Common myeloid progenitor, CD34-positive (primary cell): ENCODE measurements at regions not wholly inside any gene's neighbourhood (a gene's known extent, or its start where the extent isn't known, plus 50 kb on each side); places are given as distances from the start of the nearest gene placed in this dataset.

Experiments
- CTCF ChIA-PET: fragments of 350-600 bp; sonication (Branson Sonifier 250); formaldehyde crosslinking; loops from one replicate; lab custom pipeline; 2021; ENCODE audit warnings: antibody characterized with exemption; lab: Charles Lee
- POLR2A ChIA-PET: fragments of 350-600 bp; sonication (Branson Sonifier 250); formaldehyde crosslinking; loops from one replicate; lab custom pipeline; 2021; ENCODE audit warnings: antibody characterized with exemption; lab: Charles Lee
- DNase-seq, 3 donors: peaks; one replicate each; pipeline versions ENCODE4 v3.0.0 to v3.0.0-alpha.2; 2013
- H3K27ac ChIP-seq, 2 experiments: 1 replicate in 1 of 2; 2 replicates in 1 of 2; pipeline ENCODE4 v1.7.0; 2013; ENCODE audit warnings: inconsistent platforms in 2 of 2, low read length in 2 of 2, mild to moderate bottlenecking in 2 of 2, low read depth in 1 of 2, moderate library complexity in 1 of 2; ENCODE audit not compliant: severe bottlenecking in 2 of 2, insufficient read depth in 1 of 2, poor library complexity in 1 of 2
- H3K27me3 ChIP-seq, 5 experiments: replicated peaks in 2 of 5; 1 replicate in 3 of 5; 2 replicates in 2 of 5; pipeline versions ENCODE4 v1.6.1 to v1.7.0; 2013; ENCODE audit warnings: low read length in 4 of 5, mild to moderate bottlenecking in 2 of 5, moderate library complexity in 2 of 5, inconsistent platforms in 1 of 5; ENCODE audit not compliant: insufficient read depth in 5 of 5, control insufficient read depth in 4 of 5
- H3K36me3 ChIP-seq, 4 experiments: 1 replicate in 2 of 4; 2 replicates in 2 of 4; pipeline versions ENCODE4 v1.6.1 to v1.7.0; 2013; ENCODE audit warnings: low read length in 3 of 4, control low read depth in 1 of 4, mild to moderate bottlenecking in 1 of 4; ENCODE audit not compliant: control insufficient read depth in 4 of 4, insufficient read depth in 4 of 4
- H3K4me1 ChIP-seq, 4 experiments: 1 replicate in 3 of 4; 2 replicates in 1 of 4; pipeline versions ENCODE4 v1.6.1 to v1.7.1; 2013; ENCODE audit warnings: low read length in 3 of 4, mild to moderate bottlenecking in 3 of 4, control low read depth in 1 of 4, inconsistent platforms in 1 of 4, moderate library complexity in 1 of 4; ENCODE audit not compliant: control insufficient read depth in 4 of 4, insufficient read depth in 4 of 4; ENCODE audit errors: control extremely low read depth in 1 of 4
- H3K4me3 ChIP-seq, 7 experiments: 1 replicate in 4 of 7; 2 replicates in 3 of 7; pipeline versions ENCODE4 v1.5.1 to v1.7.0; 2013; ENCODE audit warnings: mild to moderate bottlenecking in 7 of 7, low read length in 6 of 7, moderate library complexity in 6 of 7, inconsistent platforms in 2 of 7, low read depth in 2 of 7, control low read depth in 1 of 7; ENCODE audit not compliant: insufficient read depth in 4 of 7, control insufficient read depth in 1 of 7; ENCODE audit errors: extremely low read depth in 1 of 7
- H3K9me3 ChIP-seq, 5 experiments: 1 replicate in 4 of 5; 2 replicates in 1 of 5; pipeline versions ENCODE4 v1.6.1 to v1.7.1; 2013; ENCODE audit warnings: low read length in 4 of 5, mild to moderate bottlenecking in 2 of 5, inconsistent platforms in 1 of 5, low read depth in 1 of 5, moderate library complexity in 1 of 5; ENCODE audit not compliant: control insufficient read depth in 4 of 5, insufficient read depth in 2 of 5; ENCODE audit errors: control extremely low read depth in 1 of 5
- WGBS: methylation state at CpG from one replicate; pipeline ENCODE4 v1.1.5; 2013; ENCODE audit not compliant: insufficient coverage; 5-methylcytosine and 5-hydroxymethylcytosine counted together

GRCh38 chr21:22556829-22557228 lies 1558.6 kb downstream of the NCAM2 start:
- H3K36me3 ChIP-seq: no peaks in the 10 kb centered on the region
- POLR2A ChIA-PET: no interaction called here
- H3K27ac ChIP-seq: no peak overlapping the region
- CTCF ChIA-PET: no interaction called here
- H3K4me1 ChIP-seq: no peaks in the 10 kb centered on the region
- DNase-seq: no peak
- H3K4me3 ChIP-seq: no peak overlapping the region
- H3K9me3 ChIP-seq: peaks cover 0 to 3% (median 0%) of the 10 kb centered on the region in 5 experiments
- H3K27me3 ChIP-seq: no peaks in the 10 kb centered on the region

DNA sequence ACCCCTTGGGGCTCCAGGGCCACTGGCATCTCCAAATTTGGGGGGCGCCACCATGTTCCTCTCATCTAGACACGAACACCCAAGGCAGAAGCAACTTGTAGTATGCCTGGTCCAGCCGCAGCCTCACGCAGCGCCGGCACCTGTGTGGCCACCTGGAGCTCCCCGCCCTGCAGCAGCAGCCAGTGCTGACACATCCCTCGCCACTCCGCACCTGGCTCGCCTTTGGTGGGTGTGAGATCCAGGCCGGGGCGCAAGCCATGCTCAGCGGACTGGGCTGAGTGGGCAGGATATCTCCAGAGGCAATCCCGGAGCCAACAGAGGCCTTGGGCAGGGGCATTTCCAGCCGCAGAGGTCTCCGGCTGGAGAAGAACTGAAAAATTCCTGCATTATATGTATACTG lies 1563.7 kb downstream of the NCAM2 start:
- Histone ChIP-seq H3K4me3 (no peak overlapping the region), H3K4me1 (no peaks in the 10 kb centered on the region), H3K36me3 (no peaks in the 10 kb centered on the region), H3K27ac (no peak overlapping the region), H3K27me3 (no peaks in the 10 kb centered on the region), H3K9me3 (peaks cover 0 to 3% (median 0%) of the 10 kb centered on the region in 5 experiments)
- ChIA-PET CTCF (no interaction called here), POLR2A (no interaction called here)
- DNase-seq: no peak
- WGBS: 97% methylated on average over 12 of the region's 16 CpGs

DNA sequence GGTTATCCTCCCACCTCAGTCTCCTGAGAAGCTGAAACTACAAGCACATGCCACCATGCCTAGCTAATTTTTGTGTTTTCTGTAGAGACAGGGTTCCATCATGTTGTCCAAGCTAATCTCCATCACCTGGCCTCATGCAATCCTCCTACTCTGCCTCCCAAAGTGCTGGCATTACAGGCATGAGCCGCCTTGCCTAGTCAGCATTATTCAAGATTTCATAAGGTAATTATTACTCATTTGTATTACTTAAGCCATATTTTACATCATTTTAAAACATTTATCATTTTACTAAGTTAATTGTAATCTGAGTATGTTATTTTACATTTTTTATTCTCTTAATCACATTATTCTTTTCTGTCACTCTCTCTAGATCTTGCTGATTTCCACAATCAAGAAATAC lies 1575.6 kb downstream of the NCAM2 start:
- Histone ChIP-seq H3K4me3 (no peak overlapping the region), H3K27ac (no peak overlapping the region), H3K36me3 (no peaks in the 10 kb centered on the region), H3K4me1 (peaks cover 0 to 12% (median 3%) of the 10 kb centered on the region in 4 experiments), H3K27me3 (no peaks in the 10 kb centered on the region), H3K9me3 (no peaks in the 10 kb centered on the region)
- DNase-seq: no peak
- POLR2A ChIA-PET: no interaction called here
- no CpG with 5 or more reads among the region's 1 CpG for WGBS
- CTCF ChIA-PET: interaction anchor here (1.3 kb wide), 1 partner anchor 217 kb away, joined by 3 read pairs; no protein-coding TSS in a partner anchor

- DNase-seq: peak; percentile 84 to 97 (median 96)
- 0% methylated on average over 4 of the region's 5 CpGs for WGBS
- Histone ChIP-seq H3K4me3 (peak overlapping the region in 6 of 7 experiments; percentile 5 to 66 (median 35)), H3K36me3 (no peaks in the 10 kb centered on the region), H3K4me1 (peaks cover 0 to 12% (median 3%) of the 10 kb centered on the region in 4 experiments), H3K27me3 (no peaks in the 10 kb centered on the region), H3K9me3 (no peaks in the 10 kb centered on the region), H3K27ac (peak overlapping the region; percentile 82 to 85)
- POLR2A ChIA-PET: no interaction called here
- CTCF ChIA-PET: interaction anchor here (0.5 to 1.3 kb wide), 7 partner anchors 9 to 1964 kb away, joined by 3 to 10 read pairs (median 3); no protein-coding TSS in a partner anchor
Measured at GRCh38 chr21:22575165-22575584, 1577.0 kb downstream of the NCAM2 start.

DNA sequence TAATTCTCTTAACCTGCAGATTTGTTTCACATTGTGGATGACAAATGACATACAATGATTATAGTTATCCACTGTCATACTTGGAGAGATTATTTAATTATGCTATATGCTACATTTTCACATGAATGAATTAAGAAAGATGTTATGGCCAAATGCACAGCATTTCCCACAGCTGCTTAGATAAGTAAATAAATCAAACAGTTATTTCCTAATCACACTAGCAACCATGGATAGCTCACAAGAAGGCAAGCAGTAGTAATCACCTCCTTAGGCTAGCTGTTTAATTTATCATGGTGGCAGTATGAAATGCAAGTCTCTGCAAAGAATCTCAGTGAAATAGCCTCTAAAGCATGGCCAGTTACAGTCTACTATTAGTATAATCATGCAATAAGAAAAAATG lies 1581.5 kb downstream of the NCAM2 start:
- Histone ChIP-seq H3K27ac (no peak overlapping the region), H3K4me1 (peaks cover 0 to 11% (median 3%) of the 10 kb centered on the region in 4 experiments), H3K9me3 (no peaks in the 10 kb centered on the region), H3K27me3 (no peaks in the 10 kb centered on the region), H3K36me3 (no peaks in the 10 kb centered on the region), H3K4me3 (no peak overlapping the region)
- ChIA-PET POLR2A (no interaction called here), CTCF (no interaction called here)
- no peak for DNase-seq

- WGBS: 100% methylated on average over 1 of the region's 2 CpGs
- POLR2A ChIA-PET: no interaction called here
- Histone ChIP-seq H3K36me3 (no peaks in the 10 kb centered on the region), H3K27me3 (no peaks in the 10 kb centered on the region), H3K4me3 (no peak overlapping the region), H3K4me1 (peaks cover 0 to 3% (median 0%) of the 10 kb centered on the region in 4 experiments), H3K9me3 (peaks cover 0 to 3% (median 0%) of the 10 kb centered on the region in 5 experiments), H3K27ac (no peak overlapping the region)
- CTCF ChIA-PET: no interaction called here
- DNase-seq: no peak
Measured at GRCh38 chr21:22582026-22582425, 1583.8 kb downstream of the NCAM2 start.

GRCh38 chr21:22584308-22584707 lies 1586.1 kb downstream of the NCAM2 start:
- Histone ChIP-seq H3K27ac (no peak overlapping the region), H3K4me1 (peaks cover 0 to 3% (median 0%) of the 10 kb centered on the region in 4 experiments), H3K4me3 (no peak overlapping the region), H3K36me3 (no peaks in the 10 kb centered on the region), H3K27me3 (no peaks in the 10 kb centered on the region), H3K9me3 (peaks cover 0 to 3% (median 0%) of the 10 kb centered on the region in 5 experiments)
- DNase-seq: no peak
- ChIA-PET POLR2A (no interaction called here), CTCF (no interaction called here)
- 90% methylated on average over 2 of the region's 5 CpGs for WGBS
